ENCODE measurements at regions not wholly inside any gene's neighbourhood (a gene's known extent, or its start where the extent isn't known, plus 50 kb on each side); places are given as distances from the start of the nearest gene placed in this dataset.
"Not testable (repeated sequence)": the region's sequence is repeated elsewhere in the genome, so short reads cannot be mapped to it uniquely, and the experiment has no call there.

- H3K9me2 ChIP-seq (ENCODE audit: insufficient read depth, low read length): no peaks in the 10 kb centered on the region
- BruUV-seq (replicated peaks): no TSS peak
- ChIA-PET CTCF (ENCODE audit: unreplicated experiment) (no interaction called here), POLR2A (no interaction called here)
- no peaks in the 10 kb centered on the region for H4K20me1 ChIP-seq (ENCODE audit: insufficient read depth, low read length)
- H3K79me2 ChIP-seq (ENCODE audit: insufficient read depth, low read depth, low read length): no peaks in the 10 kb centered on the region
- H3K4me1 ChIP-seq (ENCODE audit: insufficient read depth, low read length, poor library complexity, severe bottlenecking): no peaks in the 10 kb centered on the region
- TF ChIP-seq EZH2phosphoT487 (IDR thresholded peaks at IDR 0.05; ENCODE audit: borderline replicate concordance, low read depth, low read length): no peak
- no peak for TF ChIP-seq CTCF (conservative IDR thresholded peaks at IDR 0.05; ENCODE audit: low read length)
- H3K27ac ChIP-seq (ENCODE audit: low read depth, low read length, poor library complexity, severe bottlenecking): no peak overlapping the region
- DNase-seq (ENCODE audit: low spot score): no peak
- H2AFZ ChIP-seq (ENCODE audit: low read length): no peak overlapping the region
- intact Hi-C loops (cut with micrococcal nuclease; ENCODE audit: unreplicated experiment): no loop called here
- no peak overlapping the region for H3K4me3 ChIP-seq (ENCODE audit: low read depth, low read length, poor library complexity, severe bottlenecking)
- H3K9me3 ChIP-seq (ENCODE audit: low read length): no peaks in the 10 kb centered on the region
- no peaks in the 10 kb centered on the region for H3K36me3 ChIP-seq (ENCODE audit: insufficient read depth, low read length)
- no peak overlapping the region for H3K4me2 ChIP-seq (ENCODE audit: low read length)
Measured at GRCh38 chr4:7134737-7135388, 57.5 kb upstream of the SORCS2 start.

GRCh38 chr4:7133818-7134650 is 58.3 kb upstream of the SORCS2 start:
- DNase-seq (ENCODE audit: low spot score); H3K27ac ChIP-seq (ENCODE audit: low read depth, low read length, poor library complexity, severe bottlenecking); BruUV-seq (replicated peaks); H3K9me2 ChIP-seq (ENCODE audit: insufficient read depth, low read length); H3K4me2 ChIP-seq (ENCODE audit: low read length); POLR2A ChIA-PET; H3K36me3 ChIP-seq (ENCODE audit: insufficient read depth, low read length); H3K4me3 ChIP-seq (ENCODE audit: low read depth, low read length, poor library complexity, severe bottlenecking); H3K4me1 ChIP-seq (ENCODE audit: insufficient read depth, low read length, poor library complexity, severe bottlenecking); H3K79me2 ChIP-seq (ENCODE audit: insufficient read depth, low read depth, low read length); intact Hi-C loops (cut with micrococcal nuclease; ENCODE audit: unreplicated experiment); H3K9me3 ChIP-seq (ENCODE audit: low read length); CTCF ChIA-PET (ENCODE audit: unreplicated experiment); H4K20me1 ChIP-seq (ENCODE audit: insufficient read depth, low read length); H2AFZ ChIP-seq (ENCODE audit: low read length): not testable (repeated sequence)

- CTCF ChIA-PET (ENCODE audit: unreplicated experiment): no interaction called here
- no peaks in the 10 kb centered on the region for H3K4me1 ChIP-seq (ENCODE audit: insufficient read depth, low read length, poor library complexity, severe bottlenecking)
- no TSS peak for BruUV-seq (replicated peaks)
Measured at GRCh38 chr4:7132730-7133582, 59.4 kb upstream of the SORCS2 start.

More at GRCh38 chr4:7132730-7133582, 59.4 kb upstream of the SORCS2 start:
- Histone ChIP-seq H3K79me2 (ENCODE audit: insufficient read depth, low read depth, low read length) (no peaks in the 10 kb centered on the region), H3K27ac (ENCODE audit: low read depth, low read length, poor library complexity, severe bottlenecking) (no peak overlapping the region), H3K9me2 (ENCODE audit: insufficient read depth, low read length) (no peaks in the 10 kb centered on the region), H3K4me3 (ENCODE audit: low read depth, low read length, poor library complexity, severe bottlenecking) (no peak overlapping the region), H3K9me3 (ENCODE audit: low read length) (no peaks in the 10 kb centered on the region), H4K20me1 (ENCODE audit: insufficient read depth, low read length) (no peaks in the 10 kb centered on the region), H3K4me2 (ENCODE audit: low read length) (no peak overlapping the region), H3K36me3 (ENCODE audit: insufficient read depth, low read length) (no peaks in the 10 kb centered on the region), H2AFZ (ENCODE audit: low read length) (no peak overlapping the region)
- POLR2A ChIA-PET: no interaction called here
- TF ChIP-seq CTCF (conservative IDR thresholded peaks at IDR 0.05; ENCODE audit: low read length) (no peak), EZH2phosphoT487 (IDR thresholded peaks at IDR 0.05; ENCODE audit: borderline replicate concordance, low read depth, low read length) (no peak)
- intact Hi-C loops (cut with micrococcal nuclease; ENCODE audit: unreplicated experiment): no loop called here
- DNase-seq (ENCODE audit: low spot score): no peak
